ENCODE measurements at regions not wholly inside any gene's neighbourhood (a gene's known extent, or its start where the extent isn't known, plus 50 kb on each side); places are given as distances from the start of the nearest gene placed in this dataset.

GRCh38 chr13:55602784-55603183, 1537.9 kb upstream of the PRR20A start:
- H3K79me2 ChIP-seq (ENCODE audit: control insufficient read depth, low read length) = no peaks in the 10 kb centered on the region
- TF ChIP-seq EZH2phosphoT487 (IDR thresholded peaks at IDR 0.05; ENCODE audit: borderline replicate concordance, low read length) (no peak), CTCF (IDR thresholded peaks at IDR 0.05; ENCODE audit: low read depth, low read length, poor library complexity, severe bottlenecking) (no peak)
- H3K36me3 ChIP-seq (ENCODE audit: control insufficient read depth, low read length) = no peaks in the 10 kb centered on the region
- no peaks in the 10 kb centered on the region for H3K9me2 ChIP-seq (replicated peaks; ENCODE audit: control insufficient read depth, low read length)
- H4K20me1 ChIP-seq (ENCODE audit: control insufficient read depth, insufficient read depth, low read depth, low read length) = no peaks in the 10 kb centered on the region
- no peak overlapping the region for H3K4me3 ChIP-seq (ENCODE audit: low read length)
- no peaks in the 10 kb centered on the region for H3K4me1 ChIP-seq (ENCODE audit: control insufficient read depth, low read length)
- no peak overlapping the region for H3K4me2 ChIP-seq (ENCODE audit: low read length)
- H3K9me3 ChIP-seq (ENCODE audit: control insufficient read depth, insufficient read depth, low read length) = no peaks in the 10 kb centered on the region; the same call in 1 of the 2 replicates
- H3K27me3 ChIP-seq (ENCODE audit: control insufficient read depth, low read length) = no peaks in the 10 kb centered on the region
- H3K27ac ChIP-seq (ENCODE audit: low read depth, low read length) = no peak overlapping the region
- H3F3A ChIP-seq (ENCODE audit: control insufficient read depth, insufficient read depth) = no peaks in the 10 kb centered on the region

GRCh38 chr13:55606045-55606665, 1534.6 kb upstream of the PRR20A start:
- Histone ChIP-seq H3K27me3 (ENCODE audit: control insufficient read depth, low read length) (no peaks in the 10 kb centered on the region), H3K9me3 (ENCODE audit: control insufficient read depth, insufficient read depth, low read length) (no peaks in the 10 kb centered on the region; the same call in 1 of the 2 replicates), H3F3A (ENCODE audit: control insufficient read depth, insufficient read depth) (no peaks in the 10 kb centered on the region), H4K20me1 (ENCODE audit: control insufficient read depth, insufficient read depth, low read depth, low read length) (no peaks in the 10 kb centered on the region), H3K4me2 (ENCODE audit: low read length) (no peak overlapping the region), H3K36me3 (ENCODE audit: control insufficient read depth, low read length) (no peaks in the 10 kb centered on the region), H3K4me1 (ENCODE audit: control insufficient read depth, low read length) (no peaks in the 10 kb centered on the region), H3K9me2 (replicated peaks; ENCODE audit: control insufficient read depth, low read length) (no peaks in the 10 kb centered on the region), H3K4me3 (ENCODE audit: low read length) (no peak overlapping the region), H3K27ac (ENCODE audit: low read depth, low read length) (no peak overlapping the region), H3K79me2 (ENCODE audit: control insufficient read depth, low read length) (no peaks in the 10 kb centered on the region)
- TF ChIP-seq CTCF (IDR thresholded peaks at IDR 0.05; ENCODE audit: low read depth, low read length, poor library complexity, severe bottlenecking) (no peak), EZH2phosphoT487 (IDR thresholded peaks at IDR 0.05; ENCODE audit: borderline replicate concordance, low read length) (no peak)

- Histone ChIP-seq H4K20me1 (ENCODE audit: control insufficient read depth, insufficient read depth, low read depth, low read length) (no peaks in the 10 kb centered on the region), H3K4me1 (ENCODE audit: control insufficient read depth, low read length) (no peaks in the 10 kb centered on the region), H3K27ac (ENCODE audit: low read depth, low read length) (no peak overlapping the region)
Observed at GRCh38 chr13:55613429-55614187, 1527.1 kb upstream of the PRR20A start.

More at GRCh38 chr13:55613429-55614187, 1527.1 kb upstream of the PRR20A start:
- no peaks in the 10 kb centered on the region for H3K9me2 ChIP-seq (replicated peaks; ENCODE audit: control insufficient read depth, low read length)
- H3K27me3 ChIP-seq (ENCODE audit: control insufficient read depth, low read length) = no peaks in the 10 kb centered on the region
- no peaks in the 10 kb centered on the region for H3F3A ChIP-seq (ENCODE audit: control insufficient read depth, insufficient read depth)
- no peak for TF ChIP-seq EZH2phosphoT487 (IDR thresholded peaks at IDR 0.05; ENCODE audit: borderline replicate concordance, low read length)
- TF ChIP-seq CTCF (IDR thresholded peaks at IDR 0.05; ENCODE audit: low read depth, low read length, poor library complexity, severe bottlenecking) = no peak
- H3K4me2 ChIP-seq (ENCODE audit: low read length) = no peak overlapping the region
- H3K4me3 ChIP-seq (ENCODE audit: low read length) = no peak overlapping the region
- no peaks in the 10 kb centered on the region for H3K36me3 ChIP-seq (ENCODE audit: control insufficient read depth, low read length)
- H3K9me3 ChIP-seq (ENCODE audit: control insufficient read depth, insufficient read depth, low read length) = no peaks in the 10 kb centered on the region; the same call in 1 of the 2 replicates
- no peaks in the 10 kb centered on the region for H3K79me2 ChIP-seq (ENCODE audit: control insufficient read depth, low read length)
